Progenitor cell of endocrine pancreas (in vitro differentiated cells): ENCODE measurements at regions not wholly inside any gene's neighbourhood (a gene's known extent, or its start where the extent isn't known, plus 50 kb on each side); places are given as distances from the start of the nearest gene placed in this dataset.
"Not testable (repeated sequence)": the region's sequence is repeated elsewhere in the genome, so short reads cannot be mapped to it uniquely, and the experiment has no call there.

Experiments used
- DNase-seq: peaks from one replicate; pipeline ENCODE4 v3.0.0; 2021; ENCODE audit warnings: low spot score; ENCODE audit not compliant: unreplicated experiment
- H3K27ac Mint-ChIP-seq: 2 replicates; pipeline ENCODE4 v1.8.0; 2021; ENCODE audit warnings: mild to moderate bottlenecking, moderate library complexity, mixed read lengths
- H3K27me3 Mint-ChIP-seq: 2 replicates; pipeline ENCODE4 v1.8.0; 2021; ENCODE audit warnings: mixed read lengths
- H3K36me3 Mint-ChIP-seq: 2 replicates; pipeline ENCODE4 v1.8.0; 2022; ENCODE audit warnings: mixed read lengths; ENCODE audit not compliant: insufficient read depth
- H3K4me1 Mint-ChIP-seq: 2 replicates; pipeline ENCODE4 v1.8.0; 2021; ENCODE audit warnings: low read depth, mixed read lengths
- H3K4me3 Mint-ChIP-seq: 2 replicates; pipeline ENCODE4 v1.8.0; 2021; ENCODE audit warnings: low read depth, mild to moderate bottlenecking, moderate library complexity, mixed read lengths
- H3K9me3 Mint-ChIP-seq: 2 replicates; pipeline ENCODE4 v1.8.0; 2021; ENCODE audit warnings: low read depth, mixed read lengths
- TF ChIP-seq, protein P1 (sequence below): fragments of 200-600 bp; sonication (generic); IDR thresholded peaks from one replicate; pipeline ENCODE4 v1.5.0; 2021; ENCODE audit warnings: antibody characterized with exemption, mild to moderate bottlenecking; ENCODE audit not compliant: unreplicated experiment

DNA sequence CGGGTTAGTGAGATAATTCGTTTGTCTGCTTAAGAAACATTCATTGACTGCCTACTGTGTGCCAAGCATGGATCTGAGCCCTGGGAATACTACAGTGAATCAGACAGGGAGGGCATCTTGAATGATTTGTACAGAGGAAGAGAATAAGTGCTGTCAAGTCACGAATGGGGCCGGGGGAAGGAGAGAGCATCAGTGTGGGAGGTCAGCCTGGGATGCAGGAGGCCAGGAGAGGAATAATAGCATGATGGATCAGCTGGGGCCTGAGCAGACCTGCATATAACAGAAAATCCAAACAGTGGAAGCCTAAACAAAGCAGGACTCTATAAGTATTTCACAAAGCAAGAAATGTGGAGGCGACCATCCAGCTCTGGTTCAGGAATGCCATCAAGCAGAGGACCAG is 55.4 kb upstream of the PAX8 start:
- TF ChIP-seq, protein P1, sequence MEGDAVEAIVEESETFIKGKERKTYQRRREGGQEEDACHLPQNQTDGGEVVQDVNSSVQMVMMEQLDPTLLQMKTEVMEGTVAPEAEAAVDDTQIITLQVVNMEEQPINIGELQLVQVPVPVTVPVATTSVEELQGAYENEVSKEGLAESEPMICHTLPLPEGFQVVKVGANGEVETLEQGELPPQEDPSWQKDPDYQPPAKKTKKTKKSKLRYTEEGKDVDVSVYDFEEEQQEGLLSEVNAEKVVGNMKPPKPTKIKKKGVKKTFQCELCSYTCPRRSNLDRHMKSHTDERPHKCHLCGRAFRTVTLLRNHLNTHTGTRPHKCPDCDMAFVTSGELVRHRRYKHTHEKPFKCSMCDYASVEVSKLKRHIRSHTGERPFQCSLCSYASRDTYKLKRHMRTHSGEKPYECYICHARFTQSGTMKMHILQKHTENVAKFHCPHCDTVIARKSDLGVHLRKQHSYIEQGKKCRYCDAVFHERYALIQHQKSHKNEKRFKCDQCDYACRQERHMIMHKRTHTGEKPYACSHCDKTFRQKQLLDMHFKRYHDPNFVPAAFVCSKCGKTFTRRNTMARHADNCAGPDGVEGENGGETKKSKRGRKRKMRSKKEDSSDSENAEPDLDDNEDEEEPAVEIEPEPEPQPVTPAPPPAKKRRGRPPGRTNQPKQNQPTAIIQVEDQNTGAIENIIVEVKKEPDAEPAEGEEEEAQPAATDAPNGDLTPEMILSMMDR = no peak
- DNase-seq = no peak
- Mint-ChIP-seq H3K4me3 (no peak overlapping the region), H3K9me3 (no peaks in the 10 kb centered on the region), H3K27me3 (peaks cover 22% of the 10 kb centered on the region), H3K4me1 (peaks cover 2% of the 10 kb centered on the region), H3K27ac (no peak overlapping the region), H3K36me3 (no peaks in the 10 kb centered on the region)

DNA sequence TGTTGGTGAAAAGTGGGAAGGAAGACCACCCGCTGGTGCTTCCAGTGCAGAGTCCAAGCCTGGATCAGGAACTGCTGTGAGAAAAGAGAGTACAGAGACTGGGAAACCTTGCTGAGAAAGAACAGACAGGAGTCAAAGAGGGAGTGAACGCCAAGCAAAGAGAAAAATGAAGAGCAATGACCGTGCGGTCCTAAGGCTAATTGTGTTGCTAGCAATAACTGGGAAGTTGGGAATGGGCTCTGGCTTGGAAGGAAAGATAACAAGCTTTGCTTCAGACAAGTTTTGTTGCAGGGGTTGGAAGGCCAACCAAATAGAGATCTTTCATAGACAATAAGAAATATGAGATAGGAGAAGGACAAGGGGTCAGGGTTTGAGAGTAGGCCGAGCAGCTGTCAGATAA is 55.0 kb upstream of the PAX8 start:
- H3K27ac Mint-ChIP-seq, DNase-seq, H3K4me1 Mint-ChIP-seq, H3K4me3 Mint-ChIP-seq, H3K9me3 Mint-ChIP-seq, H3K36me3 Mint-ChIP-seq: not testable (repeated sequence)
- H3K27me3 Mint-ChIP-seq = peaks cover 22% of the 10 kb centered on the region

DNA sequence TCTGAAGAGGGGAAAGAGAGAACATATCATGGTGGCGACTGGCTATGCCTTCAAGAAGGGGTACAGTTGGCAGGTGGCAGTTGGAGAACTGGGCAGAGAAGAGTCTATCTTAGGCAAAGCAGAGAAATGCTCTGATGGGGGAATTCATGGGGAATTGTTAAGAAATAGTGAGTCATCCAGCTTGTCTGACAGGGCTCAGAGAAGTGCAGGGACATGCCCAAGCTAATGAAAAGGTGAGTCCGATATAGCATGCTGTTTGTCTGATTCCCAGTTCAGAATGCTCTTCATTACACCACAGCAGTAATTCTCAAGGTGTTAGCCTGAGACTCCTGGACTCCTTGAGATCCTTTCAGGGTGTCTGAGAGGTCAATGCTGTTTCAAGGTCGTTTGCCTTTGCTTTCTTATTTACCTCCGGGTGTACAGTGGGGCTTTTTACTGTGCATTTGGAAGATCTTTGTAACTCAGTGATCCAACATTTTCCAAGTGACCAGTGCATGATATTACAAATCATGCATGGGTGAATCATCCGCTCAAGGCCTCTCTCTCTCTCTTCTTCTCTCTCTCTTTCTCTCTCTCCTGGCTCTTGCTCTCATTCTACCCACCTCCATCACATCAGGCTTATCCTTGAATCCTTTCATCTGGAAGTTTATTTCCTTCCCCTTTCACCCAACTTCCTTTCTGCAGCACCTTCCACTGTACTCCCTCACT is 51.5 kb upstream of the PAX8 start:
- Mint-ChIP-seq H3K4me1 (peaks cover 23% of the 10 kb centered on the region), H3K27me3 (peaks cover 23% of the 10 kb centered on the region)
- H3K36me3 Mint-ChIP-seq, H3K4me3 Mint-ChIP-seq, H3K9me3 Mint-ChIP-seq, DNase-seq, H3K27ac Mint-ChIP-seq: not testable (repeated sequence)

DNA sequence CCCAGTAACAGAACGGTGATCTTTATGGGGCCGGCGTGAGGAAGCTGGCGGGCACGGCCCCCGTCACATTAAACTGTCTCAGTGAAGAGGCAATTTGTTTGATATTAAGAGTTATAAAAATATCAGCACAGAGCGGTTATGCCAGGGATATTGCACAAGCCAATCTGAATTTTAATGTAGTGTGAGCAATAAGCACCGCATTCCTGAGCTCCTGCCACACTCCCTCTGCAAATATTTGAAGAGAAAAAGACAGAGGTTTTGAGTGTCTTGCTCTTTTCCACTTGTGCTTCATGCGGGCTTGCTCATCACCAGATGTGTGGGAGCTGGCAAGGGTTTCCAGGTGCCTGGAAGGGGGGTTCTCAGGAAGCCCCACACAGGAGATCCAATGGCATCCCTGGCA is 50.3 kb upstream of the PAX8 start:
- not testable (repeated sequence) for H3K4me3 Mint-ChIP-seq, H3K36me3 Mint-ChIP-seq

DNA sequence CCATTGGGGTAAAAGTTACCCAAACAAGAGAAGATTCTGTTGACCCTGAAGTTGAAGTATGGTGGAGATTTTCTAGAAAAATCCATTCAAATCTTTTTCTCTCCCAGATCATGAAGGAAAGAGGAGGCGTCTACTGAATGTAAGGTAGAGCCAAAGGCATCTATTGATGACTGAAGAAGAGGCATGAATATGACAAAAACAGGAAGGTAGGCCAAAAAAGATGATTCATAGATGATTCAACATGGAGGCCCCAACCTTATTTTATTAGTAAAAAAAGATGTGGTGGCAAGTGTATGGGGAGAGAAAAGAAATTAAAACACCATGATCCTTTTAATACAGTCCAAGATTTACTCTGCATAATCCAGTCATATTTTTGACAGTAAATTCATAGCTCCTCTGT is 49.9 kb upstream of the PAX8 start:
- H3K4me3 Mint-ChIP-seq, H3K27ac Mint-ChIP-seq, H3K9me3 Mint-ChIP-seq, DNase-seq, H3K36me3 Mint-ChIP-seq: not testable (repeated sequence)
- peaks cover 29% of the 10 kb centered on the region for H3K27me3 Mint-ChIP-seq
- H3K4me1 Mint-ChIP-seq = peaks cover 26% of the 10 kb centered on the region

More for the DNA sequence above, 50.3 kb upstream of the PAX8 start:
- peaks cover 29% of the 10 kb centered on the region for H3K27me3 Mint-ChIP-seq
- H3K27ac Mint-ChIP-seq, H3K9me3 Mint-ChIP-seq, DNase-seq: not testable (repeated sequence)
- H3K4me1 Mint-ChIP-seq = peaks cover 26% of the 10 kb centered on the region
